Calu3 (cell line): ENCODE measurements at regions not wholly inside any gene's neighbourhood (a gene's known extent, or its start where the extent isn't known, plus 50 kb on each side); places are given as distances from the start of the nearest gene placed in this dataset.

Experiments used
- BruUV-seq: library from RNA; stranded (reverse); fragments of 400-500 nt; replicated peaks from 2 replicates; lab custom pipeline; 2021; lab: Mats Ljungman, UMichigan
- CTCF ChIA-PET: fragments of 300-600 bp; sonication (Branson Sonifier 250); formaldehyde crosslinking; loops from one replicate; lab custom pipeline; 2022; ENCODE audit warnings: antibody characterized with exemption; lab: Charles Lee
- DNase-seq: peaks from one replicate; pipeline ENCODE4 v3.0.0; 2022
- H3K27ac Mint-ChIP-seq: one replicate; pipeline ENCODE4 v1.8.0; 2022; ENCODE audit warnings: mixed read lengths; ENCODE audit not compliant: unreplicated experiment
- H3K27me3 Mint-ChIP-seq: one replicate; pipeline ENCODE4 v1.8.0; 2022; ENCODE audit warnings: mixed read lengths; ENCODE audit not compliant: unreplicated experiment
- H3K36me3 Mint-ChIP-seq: one replicate; pipeline ENCODE4 v1.8.0; 2022; ENCODE audit warnings: mild to moderate bottlenecking, moderate library complexity, mixed read lengths; ENCODE audit not compliant: insufficient read depth, unreplicated experiment
- H3K4me1 Mint-ChIP-seq: one replicate; pipeline ENCODE4 v1.8.0; 2022; ENCODE audit warnings: mild to moderate bottlenecking, low read depth, mixed read lengths; ENCODE audit not compliant: unreplicated experiment
- H3K4me3 Mint-ChIP-seq: one replicate; pipeline ENCODE4 v1.8.0; 2022; ENCODE audit warnings: mild to moderate bottlenecking, low read depth, moderate library complexity, mixed read lengths; ENCODE audit not compliant: unreplicated experiment
- H3K9me3 Mint-ChIP-seq: one replicate; pipeline ENCODE4 v1.8.0; 2022; ENCODE audit warnings: low read depth, mixed read lengths; ENCODE audit not compliant: unreplicated experiment
- CTCF ChIP-seq: fragments of 200-600 bp; IDR thresholded peaks from one replicate; pipeline ENCODE4 v1.8.0; 2022; ENCODE audit warnings: antibody characterized with exemption; ENCODE audit not compliant: unreplicated experiment
- intact Hi-C: fragments of 100-400 bp; cut with micrococcal nuclease; formaldehyde crosslinking; loops from one replicate; pipeline ENCODE4 v1.10.0; 2022; ENCODE audit not compliant: unreplicated experiment

DNA sequence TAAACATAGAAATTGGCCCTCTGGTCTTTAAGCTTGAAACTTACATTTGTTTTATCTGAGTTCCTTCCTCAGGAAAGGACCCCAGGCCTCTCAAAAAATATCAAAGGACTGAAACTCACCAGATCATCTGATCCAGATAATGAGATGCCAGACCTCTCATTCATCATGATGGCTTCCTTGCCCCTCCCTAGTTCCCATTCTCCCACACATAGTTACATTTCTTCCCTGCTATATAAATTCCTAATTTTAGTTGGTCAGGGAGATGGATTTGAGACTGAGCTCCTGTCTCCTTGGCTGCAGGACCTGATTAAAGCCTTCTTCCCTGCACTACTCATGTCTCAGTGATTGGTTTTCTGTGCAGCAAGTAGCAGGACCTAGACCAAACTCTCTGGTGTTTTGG, 119.4 kb upstream of the SPIN1 start:
- DNase-seq: no peak
- H3K27me3 Mint-ChIP-seq: no peaks in the 10 kb centered on the region
- H3K27ac Mint-ChIP-seq: no peak overlapping the region
- no TSS peak for BruUV-seq
- no peak overlapping the region for H3K4me3 Mint-ChIP-seq
- intact Hi-C loops: no loop called here
- H3K4me1 Mint-ChIP-seq: peaks cover 6% of the 10 kb centered on the region
- no peaks in the 10 kb centered on the region for H3K9me3 Mint-ChIP-seq
- no peak for TF ChIP-seq CTCF
- H3K36me3 Mint-ChIP-seq: no peaks in the 10 kb centered on the region
- CTCF ChIA-PET: no interaction called here

DNA sequence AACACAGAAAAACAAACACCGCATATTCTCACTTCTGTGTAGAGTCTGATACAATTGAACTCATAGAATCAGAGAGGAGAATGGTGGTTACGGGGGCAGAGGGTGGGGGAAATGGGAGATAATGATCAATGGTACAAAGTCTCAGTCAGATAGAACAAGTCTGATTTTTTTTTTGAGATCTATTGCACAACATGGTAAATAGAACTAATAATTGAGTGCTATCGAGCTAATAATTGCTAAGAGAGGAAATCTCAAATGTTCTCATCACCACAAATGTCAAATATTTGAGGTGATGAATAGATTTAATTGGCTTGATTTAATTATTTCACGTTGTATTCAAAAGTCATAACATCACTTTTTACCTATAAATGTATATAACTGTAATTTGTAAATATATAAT, 121.0 kb upstream of the SPIN1 start:
- Mint-ChIP-seq H3K27ac (no peak overlapping the region), H3K4me1 (peaks cover 6% of the 10 kb centered on the region), H3K4me3 (no peak overlapping the region), H3K36me3 (no peaks in the 10 kb centered on the region), H3K9me3 (no peaks in the 10 kb centered on the region), H3K27me3 (no peaks in the 10 kb centered on the region)
- no peak for DNase-seq
- TF ChIP-seq CTCF: no peak
- BruUV-seq: no TSS peak
- CTCF ChIA-PET: no interaction called here
- intact Hi-C loops: no loop called here

DNA sequence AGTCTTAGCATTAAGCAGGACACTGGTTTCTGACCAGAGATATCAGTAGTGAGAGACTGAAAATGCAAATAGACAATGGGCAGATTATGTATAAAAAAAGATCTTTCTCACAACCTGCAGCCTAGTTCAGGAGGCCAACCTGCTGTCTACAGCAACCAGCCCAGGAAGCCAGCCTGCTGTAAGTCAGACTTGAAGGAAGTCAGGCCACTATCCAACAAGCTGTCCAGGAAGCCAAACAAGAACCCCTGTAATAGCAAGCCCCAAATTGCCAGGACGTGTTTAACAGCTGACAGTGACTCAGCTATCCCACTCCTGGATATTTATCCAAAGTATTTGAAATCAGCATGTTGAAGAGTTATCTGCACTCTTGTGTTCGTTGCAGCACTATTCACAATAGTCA, 121.8 kb upstream of the SPIN1 start:
- no peak for TF ChIP-seq CTCF
- Mint-ChIP-seq H3K27me3 (no peaks in the 10 kb centered on the region), H3K27ac (no peak overlapping the region), H3K9me3 (no peaks in the 10 kb centered on the region), H3K36me3 (no peaks in the 10 kb centered on the region), H3K4me3 (no peak overlapping the region), H3K4me1 (peaks cover 6% of the 10 kb centered on the region)
- CTCF ChIA-PET: no interaction called here
- intact Hi-C loops: no loop called here
- no TSS peak for BruUV-seq
- DNase-seq: no peak

- Mint-ChIP-seq H3K27me3 (no peaks in the 10 kb centered on the region), H3K27ac (no peak overlapping the region)
- no TSS peak for BruUV-seq
Observed at GRCh38 chr9:88259001-88259400, 120.7 kb upstream of the SPATA31C2 start.

More at GRCh38 chr9:88259001-88259400, 120.7 kb upstream of the SPATA31C2 start:
- no peak for DNase-seq
- TF ChIP-seq CTCF: no peak
- H3K4me3 Mint-ChIP-seq: no peak overlapping the region
- H3K36me3 Mint-ChIP-seq: no peaks in the 10 kb centered on the region
- CTCF ChIA-PET: no interaction called here
- no peaks in the 10 kb centered on the region for H3K9me3 Mint-ChIP-seq
- no peaks in the 10 kb centered on the region for H3K4me1 Mint-ChIP-seq
- intact Hi-C loops: no loop called here
